Motor neuron (in vitro differentiated cells): ENCODE measurements at regions not wholly inside any gene's neighbourhood (a gene's known extent, or its start where the extent isn't known, plus 50 kb on each side); places are given as distances from the start of the nearest gene placed in this dataset.

Source experiments
- ATAC-seq, 8 experiments: fragments of 200-7000 bp; cut with Tn5 transposase; replicated peaks in 6 of 8; 2 replicates each; pipeline ENCODE4 v1.8.0; 2021; ENCODE audit warnings: mild to moderate bottlenecking in 8 of 8, moderate library complexity in 8 of 8
- H3K27ac ChIP-seq, 2 donors: fragments of 250-450 bp; sonication (Bioruptor Pico); 2 replicates each; pipeline ENCODE4 v1.9.0; 2021; ENCODE audit warnings: antibody characterized with exemption in 2 of 2, mild to moderate bottlenecking in 2 of 2, moderate library complexity in 1 of 2
- H3K4me1 ChIP-seq, 2 donors: fragments of 250-450 bp; sonication (Bioruptor Pico); replicated peaks in 1 of 2; 2 replicates each; pipeline ENCODE4 v1.6.1; 2021; ENCODE audit warnings: antibody characterized with exemption in 2 of 2, mild to moderate bottlenecking in 2 of 2, moderate library complexity in 1 of 2
- H3K4me3 ChIP-seq, 5 donors: fragments of 250-450 bp; sonication (Bioruptor Pico); 2 replicates each; pipeline ENCODE4 v1.9.0; 2021; ENCODE audit warnings: antibody characterized with exemption in 5 of 5, mild to moderate bottlenecking in 5 of 5, moderate library complexity in 4 of 5
- WGBS, 10 experiments: fragments of 450-650 bp; shearing (Covaris generic); methylation state at CpG; one replicate each; pipeline ENCODE4 v1.0.0; 2022; 5-methylcytosine and 5-hydroxymethylcytosine counted together
- in situ Hi-C, 9 experiments: fragments of 400-800 bp; cut with MboI; loops; one replicate each; pipeline ENCODE4 v1.15.0; 2021; ENCODE audit warnings: low sequenced_read_pairs in 9 of 9, low pct_unique_long_range_greater_than_20kb in 2 of 9; ENCODE audit not compliant: unreplicated experiment in 9 of 9

- no peaks in the 10 kb centered on the region for H3K4me1 ChIP-seq
- no peak overlapping the region for H3K27ac ChIP-seq
- no peak for ATAC-seq
- in situ Hi-C loops = no loop called here
- H3K4me3 ChIP-seq = no peak overlapping the region
- WGBS, 10 experiments = 0 to 73% (median 50%) methylated on average over 1 of the region's 1 CpG; no CpG with 5 or more reads in 1 of the 10 experiments
These were observed 921.1 kb downstream of the DSC3 start for GRCh38 chr18:30121397-30121796.

- Histone ChIP-seq H3K4me1 (no peaks in the 10 kb centered on the region), H3K27ac (no peak overlapping the region), H3K4me3 (no peak overlapping the region)
- in situ Hi-C loops = no loop called here
- peak in 1 of 8 experiments; percentile 38 for ATAC-seq
These were observed 929.1 kb downstream of the DSC3 start for GRCh38 chr18:30113454-30113853.

GRCh38 chr18:30106356-30106755, 936.2 kb downstream of the DSC3 start:
- 29 to 100% (median 63%) methylated on average over 1 of the region's 1 CpG; no CpG with 5 or more reads in 4 of the 10 experiments for WGBS, 10 experiments
- in situ Hi-C loops = no loop called here
- peak in 1 of 8 experiments; percentile 65 for ATAC-seq

GRCh38 chr18:30103881-30104280, 938.7 kb downstream of the DSC3 start:
- WGBS, 10 experiments = 0 to 61% (median 40%) methylated on average over 1 to 2 of the region's 2 CpGs; no CpG with 5 or more reads in 3 of the 10 experiments
- Histone ChIP-seq H3K4me3 (no peak overlapping the region), H3K4me1 (no peaks in the 10 kb centered on the region), H3K27ac (no peak overlapping the region)
- in situ Hi-C loops = no loop called here
- no peak for ATAC-seq

More at GRCh38 chr18:30106356-30106755, 936.2 kb downstream of the DSC3 start:
- Histone ChIP-seq H3K4me1 (no peaks in the 10 kb centered on the region), H3K27ac (no peak overlapping the region), H3K4me3 (no peak overlapping the region)

GRCh38 chr18:30096796-30097195, 945.7 kb downstream of the DSC3 start:
- WGBS, 10 experiments = 0 to 100% (median 34%) methylated on average over 1 of the region's 1 CpG

GRCh38 chr18:30094556-30094955, 948.0 kb downstream of the DSC3 start:
- 0 to 90% (median 52%) methylated on average over 1 to 2 of the region's 2 CpGs; no CpG with 5 or more reads in 1 of the 10 experiments for WGBS, 10 experiments
- H3K4me1 ChIP-seq = peaks cover 0 to 5% of the 10 kb centered on the region in 2 donors
- H3K27ac ChIP-seq = no peak overlapping the region
- no peak for ATAC-seq
- no peak overlapping the region for H3K4me3 ChIP-seq
- in situ Hi-C loops = no loop called here

More at GRCh38 chr18:30096796-30097195, 945.7 kb downstream of the DSC3 start:
- Histone ChIP-seq H3K4me1 (peaks cover 0 to 5% of the 10 kb centered on the region in 2 donors), H3K4me3 (no peak overlapping the region), H3K27ac (no peak overlapping the region)
- ATAC-seq = no peak
- in situ Hi-C loops = no loop called here

GRCh38 chr18:30093376-30093775, 949.2 kb downstream of the DSC3 start:
- H3K4me1 ChIP-seq = peaks cover 0 to 5% of the 10 kb centered on the region in 2 donors
- H3K4me3 ChIP-seq = no peak overlapping the region
- in situ Hi-C loops = no loop called here
- H3K27ac ChIP-seq = no peak overlapping the region
- 5 to 100% (median 63%) methylated on average over 2 to 4 of the region's 4 CpGs; no CpG with 5 or more reads in 2 of the 10 experiments for WGBS, 10 experiments
- ATAC-seq = no peak

- Histone ChIP-seq H3K27ac (no peak overlapping the region), H3K4me1 (no peaks in the 10 kb centered on the region), H3K4me3 (no peak overlapping the region)
- ATAC-seq = no peak
- in situ Hi-C loops = no loop called here
These were observed 954.1 kb downstream of the DSC3 start for GRCh38 chr18:30088238-30089015.

- Histone ChIP-seq H3K27ac (no peak overlapping the region), H3K4me3 (no peak overlapping the region), H3K4me1 (no peaks in the 10 kb centered on the region)
- in situ Hi-C loops = no loop called here
- no peak for ATAC-seq
- 22 to 100% (median 85%) methylated on average over 1 of the region's 1 CpG; no CpG with 5 or more reads in 4 of the 10 experiments for WGBS, 10 experiments
These were observed 956.2 kb downstream of the DSC3 start for GRCh38 chr18:30086351-30086750.

GRCh38 chr18:30081122-30081521, 961.4 kb downstream of the DSC3 start:
- Histone ChIP-seq H3K27ac (no peak overlapping the region), H3K4me1 (no peaks in the 10 kb centered on the region), H3K4me3 (no peak overlapping the region)
- in situ Hi-C loops = no loop called here
- ATAC-seq = no peak

- WGBS, 10 experiments = 0 to 83% (median 49%) methylated on average over 2 to 5 of the region's 5 CpGs
- in situ Hi-C loops = no loop called here
- Histone ChIP-seq H3K4me1 (no peaks in the 10 kb centered on the region), H3K27ac (no peak overlapping the region), H3K4me3 (no peak overlapping the region)
- no peak for ATAC-seq
These were observed 969.7 kb downstream of the DSC3 start for GRCh38 chr18:30072609-30073385.

GRCh38 chr18:30066288-30066687, 976.3 kb downstream of the DSC3 start:
- no peaks in the 10 kb centered on the region for H3K4me1 ChIP-seq
- in situ Hi-C loops = no loop called here
- WGBS, 10 experiments = 6 to 100% (median 46%) methylated on average over 1 to 3 of the region's 3 CpGs; no CpG with 5 or more reads in 1 of the 10 experiments
- H3K4me3 ChIP-seq = no peak overlapping the region
- no peak overlapping the region for H3K27ac ChIP-seq
- peak in 1 of 8 experiments; percentile 98 for ATAC-seq

- no peak for ATAC-seq
- no peaks in the 10 kb centered on the region for H3K4me1 ChIP-seq
- no peak overlapping the region for H3K27ac ChIP-seq
- in situ Hi-C loops = no loop called here
- no peak overlapping the region for H3K4me3 ChIP-seq
These were observed 985.1 kb downstream of the DSC3 start for GRCh38 chr18:30057398-30057797.
